Liver (tissue), 8 donors: ENCODE measurements at regions not wholly inside any gene's neighbourhood (a gene's known extent, or its start where the extent isn't known, plus 50 kb on each side); places are given as distances from the start of the nearest gene placed in this dataset.

ENCODE experiments used
- DNase-seq: peaks from one replicate; pipeline ENCODE4 v3.0.0-alpha.2; 2017; ENCODE audit warnings: low spot score
- H3K27ac ChIP-seq, 2 donors: one replicate each; pipeline ENCODE4 v1.7.0; 2013; ENCODE audit warnings: inconsistent platforms in 2 of 2, low read length in 2 of 2, control low read depth in 1 of 2, low read depth in 1 of 2, mild to moderate bottlenecking in 1 of 2
- H3K27me3 ChIP-seq, 4 donors: one replicate each; pipeline versions ENCODE4 v1.6.1 to v1.7.0; 2013; ENCODE audit warnings: low read length in 3 of 4, inconsistent platforms in 1 of 4, mild to moderate bottlenecking in 1 of 4, moderate library complexity in 1 of 4; ENCODE audit not compliant: control insufficient read depth in 4 of 4, insufficient read depth in 4 of 4
- H3K36me3 ChIP-seq, 4 donors: one replicate each; pipeline versions ENCODE4 v1.6.1 to v1.7.0; 2013; ENCODE audit warnings: low read length in 3 of 4, mild to moderate bottlenecking in 3 of 4, low read depth in 1 of 4, moderate library complexity in 1 of 4; ENCODE audit not compliant: control insufficient read depth in 4 of 4, insufficient read depth in 3 of 4
- H3K4me1 ChIP-seq, 4 donors: one replicate each; pipeline versions ENCODE4 v1.6.1 to v1.7.0; 2013; ENCODE audit warnings: low read length in 3 of 4, mild to moderate bottlenecking in 3 of 4, moderate library complexity in 1 of 4; ENCODE audit not compliant: control insufficient read depth in 4 of 4, insufficient read depth in 4 of 4
- H3K4me3 ChIP-seq, 3 donors: one replicate each; pipeline versions ENCODE4 v1.6.1 to v1.7.0; 2013; ENCODE audit warnings: low read length in 3 of 3, control low read depth in 1 of 3, low read depth in 1 of 3, mild to moderate bottlenecking in 1 of 3
- H3K9ac ChIP-seq, 2 donors: one replicate each; pipeline ENCODE4 v1.7.0; 2013; ENCODE audit warnings: low read length in 2 of 2, mild to moderate bottlenecking in 2 of 2, moderate library complexity in 2 of 2, control low read depth in 1 of 2, low read depth in 1 of 2
- H3K9me3 ChIP-seq, 4 donors: one replicate each; pipeline versions ENCODE4 v1.6.1 to v1.7.0; 2013; ENCODE audit warnings: low read length in 3 of 4; ENCODE audit not compliant: control insufficient read depth in 4 of 4
- FOXA1 ChIP-seq: IDR thresholded peaks from 2 replicates; pipeline ENCODE4 v1.6.1; 2016; ENCODE audit warnings: antibody characterized with exemption
- HNF4A ChIP-seq, 2 donors: conservative IDR thresholded peaks; 2 replicates each; pipeline ENCODE4 v1.6.1; 2016; ENCODE audit warnings: antibody characterized with exemption in 2 of 2, mild to moderate bottlenecking in 2 of 2
- JUND ChIP-seq, 2 donors: IDR thresholded peaks; 2 replicates each; pipeline ENCODE4 v1.6.1; 2016; ENCODE audit warnings: antibody characterized with exemption in 2 of 2
- NR2F2 ChIP-seq: IDR thresholded peaks from 2 replicates; pipeline ENCODE4 v1.6.1; 2016; ENCODE audit warnings: antibody characterized with exemption
- RAD21 ChIP-seq, 2 donors: IDR thresholded peaks; 2 replicates each; pipeline ENCODE4 v1.6.1; 2016; ENCODE audit warnings: antibody characterized with exemption in 2 of 2, mild to moderate bottlenecking in 2 of 2
- RXRA ChIP-seq, 2 donors: IDR thresholded peaks; 2 replicates each; pipeline ENCODE4 v1.6.1; 2017 to 2018; ENCODE audit warnings: antibody characterized with exemption in 2 of 2, mild to moderate bottlenecking in 1 of 2
- SP1 ChIP-seq: IDR thresholded peaks from 2 replicates; pipeline ENCODE4 v1.6.1; 2018; ENCODE audit warnings: antibody characterized with exemption, mild to moderate bottlenecking
- TAF1 ChIP-seq: conservative IDR thresholded peaks from 2 replicates; pipeline ENCODE4 v1.6.1; 2016; ENCODE audit warnings: antibody characterized with exemption, mild to moderate bottlenecking
- YY1 ChIP-seq: IDR thresholded peaks from 2 replicates; pipeline ENCODE4 v1.6.1; 2016; ENCODE audit warnings: antibody characterized with exemption, mild to moderate bottlenecking
- WGBS: extraction: QIAGEN DNeasy Blood & Tissue Kit; methylation state at CpG from one replicate; pipeline ENCODE4 v1.1.7; 2013; 5-methylcytosine and 5-hydroxymethylcytosine counted together
- TF ChIP-seq, protein P1 (sequence below): IDR thresholded peaks from 2 replicates; pipeline ENCODE4 v1.6.1; 2016; ENCODE audit warnings: antibody characterized with exemption
- TF ChIP-seq, protein P2 (sequence below): IDR thresholded peaks from 2 replicates; pipeline ENCODE4 v1.6.1; 2016; ENCODE audit warnings: antibody characterized with exemption
- TF ChIP-seq, protein P3 (sequence below): IDR thresholded peaks from 2 replicates; pipeline ENCODE4 v1.6.1; 2016; ENCODE audit warnings: antibody characterized with exemption
- TF ChIP-seq, protein P4 (sequence below): fragments of 150-350 bp; IDR thresholded peaks from 2 replicates; pipeline ENCODE4 v1.5.1; 2017; ENCODE audit warnings: improper control_type of control experiment, low read depth, low read length; ENCODE audit not compliant: missing input control
- TF ChIP-seq, protein P5 (sequence below): IDR thresholded peaks from 2 replicates; pipeline ENCODE4 v1.6.1; 2016; ENCODE audit warnings: antibody characterized with exemption, mild to moderate bottlenecking
- donor health status: healthy.
- donor health status: healthy.
- donor health status: healthy.
- donor health status: healthy.
- donor health status: healthy.

DNA sequence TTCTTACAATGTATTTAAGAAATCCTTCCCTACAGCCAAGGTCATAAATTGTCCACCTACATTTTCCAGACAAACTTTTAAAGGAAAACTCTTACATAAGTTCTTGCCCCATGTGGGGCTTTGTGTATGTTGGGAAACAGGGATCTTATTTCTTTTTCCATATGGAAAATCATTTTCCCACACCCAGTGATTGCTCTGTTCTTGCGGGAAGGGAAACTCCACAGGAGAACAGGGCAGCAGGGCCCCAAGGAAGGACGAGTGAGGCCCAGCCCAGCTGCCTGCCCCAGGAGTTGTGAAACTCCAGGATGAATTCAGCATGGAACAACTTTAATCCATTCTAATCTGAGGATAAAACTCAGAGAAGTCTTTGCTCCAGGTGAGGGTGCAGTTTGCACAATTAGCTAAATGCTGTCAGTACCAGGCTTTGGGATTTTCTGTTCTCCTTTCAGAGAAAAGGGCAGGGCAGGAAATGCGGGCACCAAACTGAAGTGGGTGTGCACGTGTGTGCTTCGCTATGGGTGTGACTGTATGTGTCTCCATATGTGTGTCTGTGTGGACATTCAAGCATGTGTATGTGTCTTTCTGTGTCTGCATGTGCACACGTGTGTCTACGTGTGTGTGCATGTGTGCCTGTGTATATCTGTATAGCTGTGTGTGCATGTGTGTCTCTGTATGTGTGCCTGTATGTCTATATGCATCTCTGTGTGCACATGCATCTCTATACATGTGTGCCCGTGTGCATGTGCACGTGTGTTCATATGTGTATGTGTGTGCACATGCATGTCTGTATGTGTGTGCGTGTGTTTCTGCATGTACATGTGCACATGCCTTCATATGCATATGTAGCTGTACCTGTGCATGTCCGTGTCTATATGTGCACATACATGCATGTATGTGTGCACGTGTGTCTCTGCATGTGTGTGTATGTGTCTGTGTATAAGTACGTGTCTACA is 102.0 kb upstream of the FAM20C start:
- no peak overlapping the region for H3K27ac ChIP-seq
- 87% methylated on average over 13 of the region's 13 CpGs for WGBS
- TF ChIP-seq, protein P1, sequence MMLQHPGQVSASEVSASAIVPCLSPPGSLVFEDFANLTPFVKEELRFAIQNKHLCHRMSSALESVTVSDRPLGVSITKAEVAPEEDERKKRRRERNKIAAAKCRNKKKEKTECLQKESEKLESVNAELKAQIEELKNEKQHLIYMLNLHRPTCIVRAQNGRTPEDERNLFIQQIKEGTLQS = no peak
- TF ChIP-seq JUND (IDR thresholded peaks at IDR 0.05) (no peak), RAD21 (IDR thresholded peaks at IDR 0.05) (no peak)
- TF ChIP-seq, protein P2, sequence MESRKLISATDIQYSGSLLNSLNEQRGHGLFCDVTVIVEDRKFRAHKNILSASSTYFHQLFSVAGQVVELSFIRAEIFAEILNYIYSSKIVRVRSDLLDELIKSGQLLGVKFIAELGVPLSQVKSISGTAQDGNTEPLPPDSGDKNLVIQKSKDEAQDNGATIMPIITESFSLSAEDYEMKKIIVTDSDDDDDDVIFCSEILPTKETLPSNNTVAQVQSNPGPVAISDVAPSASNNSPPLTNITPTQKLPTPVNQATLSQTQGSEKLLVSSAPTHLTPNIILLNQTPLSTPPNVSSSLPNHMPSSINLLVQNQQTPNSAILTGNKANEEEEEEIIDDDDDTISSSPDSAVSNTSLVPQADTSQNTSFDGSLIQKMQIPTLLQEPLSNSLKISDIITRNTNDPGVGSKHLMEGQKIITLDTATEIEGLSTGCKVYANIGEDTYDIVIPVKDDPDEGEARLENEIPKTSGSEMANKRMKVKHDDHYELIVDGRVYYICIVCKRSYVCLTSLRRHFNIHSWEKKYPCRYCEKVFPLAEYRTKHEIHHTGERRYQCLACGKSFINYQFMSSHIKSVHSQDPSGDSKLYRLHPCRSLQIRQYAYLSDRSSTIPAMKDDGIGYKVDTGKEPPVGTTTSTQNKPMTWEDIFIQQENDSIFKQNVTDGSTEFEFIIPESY = no peak

DNA sequence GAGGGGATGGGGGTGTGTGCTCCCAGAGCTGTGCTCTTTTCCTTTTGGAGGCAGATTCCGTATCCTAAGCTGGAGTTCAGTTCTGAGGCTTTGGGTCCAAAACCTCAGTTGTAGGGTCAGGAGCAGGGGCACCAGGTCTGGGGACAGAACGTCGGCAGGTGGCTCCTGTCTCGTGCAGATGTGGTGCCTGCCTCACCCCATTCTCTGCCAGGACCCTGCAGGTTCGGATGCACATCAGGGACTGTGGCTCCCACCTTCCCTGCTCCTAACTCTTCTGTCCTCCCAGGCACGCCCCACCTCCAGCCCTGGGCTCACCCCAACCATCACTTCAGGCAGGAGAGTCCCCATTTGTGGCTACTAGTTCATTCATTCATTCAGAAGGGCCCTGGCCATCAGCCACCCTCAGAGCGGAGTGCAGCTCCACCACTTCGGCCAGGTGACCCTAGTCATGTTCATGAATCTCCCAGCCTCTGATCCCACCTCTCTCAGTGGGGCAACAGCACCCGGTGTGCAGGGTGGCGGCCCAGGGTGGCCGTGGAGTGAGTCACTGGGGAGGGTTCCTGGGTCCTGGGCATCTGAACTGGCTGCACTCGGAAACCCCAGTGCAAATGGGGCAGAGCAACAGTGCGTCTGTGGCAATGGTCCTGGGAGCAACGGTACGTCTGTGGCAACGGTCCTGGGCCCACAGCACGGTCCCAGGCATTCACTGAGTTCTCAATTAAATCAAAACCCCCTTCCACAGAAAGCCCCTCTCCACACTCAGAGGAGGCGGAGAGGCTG is 100.8 kb upstream of the FAM20C start:
- TF ChIP-seq NR2F2 (no peak), HNF4A (conservative IDR thresholded peaks at IDR 0.05) (no peak), YY1 (no peak), SP1 (no peak)
- TF ChIP-seq, protein P3, sequence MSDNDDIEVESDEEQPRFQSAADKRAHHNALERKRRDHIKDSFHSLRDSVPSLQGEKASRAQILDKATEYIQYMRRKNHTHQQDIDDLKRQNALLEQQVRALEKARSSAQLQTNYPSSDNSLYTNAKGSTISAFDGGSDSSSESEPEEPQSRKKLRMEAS = no peak
- 87% methylated on average over 18 of the region's 18 CpGs for WGBS
- no peaks in the 10 kb centered on the region for H3K4me1 ChIP-seq
- no peaks in the 10 kb centered on the region for H3K27me3 ChIP-seq
- no peaks in the 10 kb centered on the region for H3K36me3 ChIP-seq
- no peak for DNase-seq
- no peak overlapping the region for H3K27ac ChIP-seq
- H3K4me3 ChIP-seq = no peak overlapping the region
- no peaks in the 10 kb centered on the region for H3K9me3 ChIP-seq
- no peak overlapping the region for H3K9ac ChIP-seq

More for the DNA sequence above, 102.0 kb upstream of the FAM20C start:
- DNase-seq = no peak
- no peaks in the 10 kb centered on the region for H3K9me3 ChIP-seq
- no peak overlapping the region for H3K9ac ChIP-seq
- no peaks in the 10 kb centered on the region for H3K27me3 ChIP-seq
- no peaks in the 10 kb centered on the region for H3K36me3 ChIP-seq
- H3K4me1 ChIP-seq = no peaks in the 10 kb centered on the region
- H3K4me3 ChIP-seq = no peak overlapping the region

DNA sequence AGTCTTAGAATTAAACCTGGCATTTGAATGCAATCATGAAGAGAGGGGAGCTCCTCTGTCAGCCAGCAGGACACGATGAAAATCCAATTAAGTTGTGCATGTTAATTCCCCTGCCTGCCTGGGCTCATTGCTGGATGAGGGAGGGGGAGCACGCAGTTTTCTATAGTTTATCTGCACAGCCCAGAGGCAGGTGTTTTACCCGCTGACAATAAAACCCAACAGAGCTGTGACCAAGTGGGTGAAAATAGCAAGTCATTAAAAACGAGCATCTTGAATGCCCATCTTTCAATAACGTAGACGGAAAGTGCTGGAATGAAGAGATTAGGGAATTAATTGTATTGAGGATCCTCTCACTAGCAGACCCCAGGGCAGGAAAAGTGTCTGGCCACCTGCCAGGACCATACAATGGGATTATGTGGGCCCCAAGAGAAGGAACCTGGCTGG is 100.1 kb upstream of the FAM20C start:
- WGBS = 71% methylated on average over 6 of the region's 6 CpGs
- no peak for DNase-seq
- no peak for TF ChIP-seq NR2F2
- TF ChIP-seq JUND (IDR thresholded peaks at IDR 0.05) = no peak
- TF ChIP-seq, protein P1 = no peak
- TF ChIP-seq, protein P4, sequence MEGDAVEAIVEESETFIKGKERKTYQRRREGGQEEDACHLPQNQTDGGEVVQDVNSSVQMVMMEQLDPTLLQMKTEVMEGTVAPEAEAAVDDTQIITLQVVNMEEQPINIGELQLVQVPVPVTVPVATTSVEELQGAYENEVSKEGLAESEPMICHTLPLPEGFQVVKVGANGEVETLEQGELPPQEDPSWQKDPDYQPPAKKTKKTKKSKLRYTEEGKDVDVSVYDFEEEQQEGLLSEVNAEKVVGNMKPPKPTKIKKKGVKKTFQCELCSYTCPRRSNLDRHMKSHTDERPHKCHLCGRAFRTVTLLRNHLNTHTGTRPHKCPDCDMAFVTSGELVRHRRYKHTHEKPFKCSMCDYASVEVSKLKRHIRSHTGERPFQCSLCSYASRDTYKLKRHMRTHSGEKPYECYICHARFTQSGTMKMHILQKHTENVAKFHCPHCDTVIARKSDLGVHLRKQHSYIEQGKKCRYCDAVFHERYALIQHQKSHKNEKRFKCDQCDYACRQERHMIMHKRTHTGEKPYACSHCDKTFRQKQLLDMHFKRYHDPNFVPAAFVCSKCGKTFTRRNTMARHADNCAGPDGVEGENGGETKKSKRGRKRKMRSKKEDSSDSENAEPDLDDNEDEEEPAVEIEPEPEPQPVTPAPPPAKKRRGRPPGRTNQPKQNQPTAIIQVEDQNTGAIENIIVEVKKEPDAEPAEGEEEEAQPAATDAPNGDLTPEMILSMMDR = no peak
- TF ChIP-seq RXRA (IDR thresholded peaks at IDR 0.05) = no peak
- TF ChIP-seq SP1 = no peak
- TF ChIP-seq, protein P2 = no peak
- no peak for TF ChIP-seq FOXA1
- TF ChIP-seq TAF1 = no peak
- TF ChIP-seq, protein P5, sequence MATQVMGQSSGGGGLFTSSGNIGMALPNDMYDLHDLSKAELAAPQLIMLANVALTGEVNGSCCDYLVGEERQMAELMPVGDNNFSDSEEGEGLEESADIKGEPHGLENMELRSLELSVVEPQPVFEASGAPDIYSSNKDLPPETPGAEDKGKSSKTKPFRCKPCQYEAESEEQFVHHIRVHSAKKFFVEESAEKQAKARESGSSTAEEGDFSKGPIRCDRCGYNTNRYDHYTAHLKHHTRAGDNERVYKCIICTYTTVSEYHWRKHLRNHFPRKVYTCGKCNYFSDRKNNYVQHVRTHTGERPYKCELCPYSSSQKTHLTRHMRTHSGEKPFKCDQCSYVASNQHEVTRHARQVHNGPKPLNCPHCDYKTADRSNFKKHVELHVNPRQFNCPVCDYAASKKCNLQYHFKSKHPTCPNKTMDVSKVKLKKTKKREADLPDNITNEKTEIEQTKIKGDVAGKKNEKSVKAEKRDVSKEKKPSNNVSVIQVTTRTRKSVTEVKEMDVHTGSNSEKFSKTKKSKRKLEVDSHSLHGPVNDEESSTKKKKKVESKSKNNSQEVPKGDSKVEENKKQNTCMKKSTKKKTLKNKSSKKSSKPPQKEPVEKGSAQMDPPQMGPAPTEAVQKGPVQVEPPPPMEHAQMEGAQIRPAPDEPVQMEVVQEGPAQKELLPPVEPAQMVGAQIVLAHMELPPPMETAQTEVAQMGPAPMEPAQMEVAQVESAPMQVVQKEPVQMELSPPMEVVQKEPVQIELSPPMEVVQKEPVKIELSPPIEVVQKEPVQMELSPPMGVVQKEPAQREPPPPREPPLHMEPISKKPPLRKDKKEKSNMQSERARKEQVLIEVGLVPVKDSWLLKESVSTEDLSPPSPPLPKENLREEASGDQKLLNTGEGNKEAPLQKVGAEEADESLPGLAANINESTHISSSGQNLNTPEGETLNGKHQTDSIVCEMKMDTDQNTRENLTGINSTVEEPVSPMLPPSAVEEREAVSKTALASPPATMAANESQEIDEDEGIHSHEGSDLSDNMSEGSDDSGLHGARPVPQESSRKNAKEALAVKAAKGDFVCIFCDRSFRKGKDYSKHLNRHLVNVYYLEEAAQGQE = no peak

More for the DNA sequence above, 100.1 kb upstream of the FAM20C start:
- Histone ChIP-seq H3K4me1 (no peaks in the 10 kb centered on the region), H3K9ac (no peak overlapping the region), H3K36me3 (no peaks in the 10 kb centered on the region), H3K9me3 (no peaks in the 10 kb centered on the region), H3K4me3 (no peak overlapping the region), H3K27me3 (no peaks in the 10 kb centered on the region), H3K27ac (no peak overlapping the region)
